Body of pancreas (tissue), 4 donors: ENCODE measurements at regions not wholly inside any gene's neighbourhood (a gene's known extent, or its start where the extent isn't known, plus 50 kb on each side); places are given as distances from the start of the nearest gene placed in this dataset.

Experiments used
- ATAC-seq: fragments of 150-250 bp; one replicate; pipeline ENCODE4 v1.9.1; 2016
- DNase-seq, 4 donors: peaks; one replicate each; pipeline ENCODE4 v3.0.0-alpha.2; 2019
- H3K27ac ChIP-seq, 4 donors: fragments of 200-600 bp; sonication (generic); 1 replicate in 3 of 4; 2 replicates in 1 of 4; pipeline versions ENCODE4 v1.5.1 to v1.6.1; 2016 to 2019; ENCODE audit warnings: mild to moderate bottlenecking in 1 of 4, mixed read lengths in 1 of 4, moderate library complexity in 1 of 4
- H3K27me3 ChIP-seq, 2 donors: fragments of 200-600 bp; sonication (generic); one replicate each; pipeline ENCODE4 v1.6.0; 2016; ENCODE audit warnings: mild to moderate bottlenecking in 1 of 2
- H3K36me3 ChIP-seq, 2 donors: fragments of 200-600 bp; sonication (generic); replicated peaks in 1 of 2; 2 replicates each; pipeline ENCODE4 v1.5.1; 2016; ENCODE audit warnings: low read depth in 2 of 2; ENCODE audit not compliant: insufficient read depth in 1 of 2
- H3K4me1 ChIP-seq: fragments of 200-600 bp; sonication (generic); one replicate; pipeline ENCODE4 v1.6.0; 2016
- H3K4me3 ChIP-seq, 2 donors: fragments of 200-600 bp; sonication (generic); 1 replicate in 1 of 2; 2 replicates in 1 of 2; pipeline ENCODE4 v1.5.1; 2016 to 2019
- H3K9me3 ChIP-seq, 3 donors: fragments of 200-600 bp; sonication (generic); 1 replicate in 2 of 3; 2 replicates in 1 of 3; pipeline ENCODE4 v1.5.1; 2016
- POLR2A ChIP-seq, 3 donors: fragments of 450-650 bp; IDR thresholded peaks; one replicate each; pipeline ENCODE4 v1.6.1; 2016; ENCODE audit warnings: antibody characterized with exemption in 3 of 3, mild to moderate bottlenecking in 2 of 3
- WGBS, 2 donors: methylation state at CpG; one replicate each; pipeline ENCODE4 v1.1.5; 2017; 5-methylcytosine and 5-hydroxymethylcytosine counted together
- intact Hi-C: fragments of 100-400 bp; cut with DNase I; formaldehyde crosslinking; loops from one replicate; pipeline ENCODE4 v1.15.1; 2023
- TF ChIP-seq, protein P1 (sequence below), 7 experiments: fragments of 450-650 bp in 4 of 7; fragments of 200-600 bp in 3 of 7; sonication (generic) in 3 of 7; IDR thresholded peaks; one replicate each; pipeline ENCODE4 v1.5.1; 2016 to 2019; ENCODE audit warnings: antibody characterized with exemption in 7 of 7

DNA sequence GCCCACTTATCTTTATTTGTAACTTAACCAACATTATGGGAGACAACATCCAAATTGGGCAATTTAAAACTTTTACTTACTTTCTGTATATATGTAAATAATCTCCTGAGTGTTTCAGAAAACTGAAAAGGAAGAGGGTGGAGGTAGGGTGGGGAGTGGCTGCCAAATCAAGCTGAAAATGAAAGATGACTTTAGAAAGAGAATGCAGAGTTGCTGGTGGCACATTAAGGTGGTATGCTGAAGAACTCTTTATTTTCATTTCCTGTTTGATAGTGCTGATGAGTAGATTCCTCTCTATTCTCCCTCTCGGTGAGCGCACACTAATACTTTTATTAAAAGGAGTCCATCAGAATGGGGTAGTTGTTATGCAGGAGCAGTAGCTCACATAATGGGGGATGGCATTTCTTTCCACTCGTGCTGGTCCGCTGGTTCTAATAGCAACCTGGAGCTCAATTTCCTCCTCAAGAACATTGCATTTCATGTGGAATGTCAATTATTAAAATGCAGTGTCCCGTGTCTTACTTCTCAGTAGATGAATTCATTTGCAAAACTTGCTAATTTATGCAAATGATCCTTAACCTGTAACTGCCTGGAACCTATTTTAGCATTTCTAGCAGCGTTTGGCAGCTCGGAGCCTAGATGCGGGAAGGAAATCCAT is 466.9 kb upstream of the HNRNPA3 start:
- intact Hi-C loops = no loop called here
- WGBS, 2 donors = 65 to 86% methylated on average over 8 of the region's 8 CpGs
- Histone ChIP-seq H3K27ac (no peak overlapping the region), H3K9me3 (no peaks in the 10 kb centered on the region), H3K4me3 (no peak overlapping the region), H3K4me1 (no peaks in the 10 kb centered on the region), H3K27me3 (no peaks in the 10 kb centered on the region), H3K36me3 (no peaks in the 10 kb centered on the region)
- DNase-seq (no peak), ATAC-seq (no peak)
- no peak for TF ChIP-seq POLR2A (IDR thresholded peaks at IDR 0.05)
- TF ChIP-seq, protein P1, sequence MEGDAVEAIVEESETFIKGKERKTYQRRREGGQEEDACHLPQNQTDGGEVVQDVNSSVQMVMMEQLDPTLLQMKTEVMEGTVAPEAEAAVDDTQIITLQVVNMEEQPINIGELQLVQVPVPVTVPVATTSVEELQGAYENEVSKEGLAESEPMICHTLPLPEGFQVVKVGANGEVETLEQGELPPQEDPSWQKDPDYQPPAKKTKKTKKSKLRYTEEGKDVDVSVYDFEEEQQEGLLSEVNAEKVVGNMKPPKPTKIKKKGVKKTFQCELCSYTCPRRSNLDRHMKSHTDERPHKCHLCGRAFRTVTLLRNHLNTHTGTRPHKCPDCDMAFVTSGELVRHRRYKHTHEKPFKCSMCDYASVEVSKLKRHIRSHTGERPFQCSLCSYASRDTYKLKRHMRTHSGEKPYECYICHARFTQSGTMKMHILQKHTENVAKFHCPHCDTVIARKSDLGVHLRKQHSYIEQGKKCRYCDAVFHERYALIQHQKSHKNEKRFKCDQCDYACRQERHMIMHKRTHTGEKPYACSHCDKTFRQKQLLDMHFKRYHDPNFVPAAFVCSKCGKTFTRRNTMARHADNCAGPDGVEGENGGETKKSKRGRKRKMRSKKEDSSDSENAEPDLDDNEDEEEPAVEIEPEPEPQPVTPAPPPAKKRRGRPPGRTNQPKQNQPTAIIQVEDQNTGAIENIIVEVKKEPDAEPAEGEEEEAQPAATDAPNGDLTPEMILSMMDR (IDR thresholded peaks at IDR 0.05) = no peak

DNA sequence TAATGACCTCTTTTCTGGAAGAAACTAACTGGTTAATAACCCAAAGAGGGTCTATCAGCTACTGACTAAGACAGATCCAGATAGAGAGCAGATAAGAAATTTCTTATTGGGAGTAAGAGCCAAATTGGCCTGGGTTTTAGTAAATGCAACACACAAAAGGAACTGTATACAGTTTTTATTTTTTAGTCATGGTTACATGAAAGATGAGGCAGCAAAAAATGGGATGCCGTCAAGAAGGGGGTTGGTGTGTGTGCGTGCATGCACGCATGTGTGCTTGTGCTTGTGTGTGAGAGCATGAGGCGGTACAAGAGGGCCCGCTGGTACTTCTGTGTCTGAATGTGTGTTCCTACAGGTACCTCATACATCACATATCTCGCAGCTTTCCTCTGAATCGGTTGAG is 466.2 kb upstream of the HNRNPA3 start:
- Histone ChIP-seq H3K9me3 (no peaks in the 10 kb centered on the region), H3K27ac (no peak overlapping the region), H3K36me3 (no peaks in the 10 kb centered on the region), H3K4me1 (no peaks in the 10 kb centered on the region), H3K27me3 (no peaks in the 10 kb centered on the region), H3K4me3 (no peak overlapping the region)
- ATAC-seq (no peak), DNase-seq (no peak)
- TF ChIP-seq, protein P1 (IDR thresholded peaks at IDR 0.05) = no peak
- no peak for TF ChIP-seq POLR2A (IDR thresholded peaks at IDR 0.05)
- WGBS, 2 donors = 87% methylated on average over 7 of the region's 7 CpGs
- intact Hi-C loops = no loop called here

DNA sequence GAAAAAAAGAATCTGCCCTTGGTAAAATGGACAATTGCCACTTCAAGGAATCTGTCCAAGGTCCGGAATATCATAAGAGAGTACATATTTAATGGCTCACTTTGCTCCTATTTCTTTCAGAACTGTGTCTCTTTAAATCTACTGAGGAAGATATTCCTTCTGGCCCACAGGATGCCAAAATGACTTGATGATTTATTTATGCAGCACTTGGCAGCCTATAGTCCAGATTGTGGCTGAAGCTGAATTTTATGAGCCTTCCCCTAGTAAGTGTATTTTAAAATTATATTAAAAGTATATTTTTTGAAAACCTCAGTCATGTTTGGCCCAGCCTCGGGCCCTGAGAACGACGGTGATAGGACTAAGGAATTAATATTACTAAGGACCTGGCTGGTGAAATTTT is 465.1 kb upstream of the HNRNPA3 start:
- no peak for DNase-seq
- intact Hi-C loops = no loop called here
- no peaks in the 10 kb centered on the region for H3K4me1 ChIP-seq
- H3K9me3 ChIP-seq = no peaks in the 10 kb centered on the region
- no peaks in the 10 kb centered on the region for H3K36me3 ChIP-seq
- TF ChIP-seq, protein P1 (IDR thresholded peaks at IDR 0.05) = no peak
- TF ChIP-seq POLR2A (IDR thresholded peaks at IDR 0.05) = no peak
- ATAC-seq = no peak
- no peak overlapping the region for H3K4me3 ChIP-seq
- H3K27me3 ChIP-seq = no peaks in the 10 kb centered on the region
- 76 to 77% methylated on average over 4 of the region's 4 CpGs for WGBS, 2 donors
- no peak overlapping the region for H3K27ac ChIP-seq

DNA sequence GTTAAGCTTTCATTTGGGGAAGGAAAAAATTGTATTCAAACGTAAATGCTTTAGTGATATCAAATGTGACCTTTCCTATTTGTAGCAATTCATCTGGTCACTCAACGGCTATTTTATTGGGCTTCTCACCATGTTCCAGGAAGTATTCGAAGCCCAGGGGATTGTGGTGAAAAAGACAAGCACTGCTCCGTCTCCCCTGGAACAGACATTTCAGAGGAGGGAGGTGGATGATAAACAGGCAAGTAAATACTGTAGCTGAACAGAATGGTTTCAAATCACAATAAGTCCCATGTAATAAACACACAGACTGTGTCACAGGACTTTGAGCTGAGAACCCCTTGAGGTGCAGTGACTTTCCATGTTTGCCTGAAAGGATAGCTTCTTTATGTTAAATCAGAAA is 464.7 kb upstream of the HNRNPA3 start:
- WGBS, 2 donors = 54 to 73% methylated on average over 4 of the region's 4 CpGs
- Histone ChIP-seq H3K27ac (no peak overlapping the region), H3K4me1 (no peaks in the 10 kb centered on the region), H3K36me3 (no peaks in the 10 kb centered on the region), H3K9me3 (no peaks in the 10 kb centered on the region), H3K27me3 (no peaks in the 10 kb centered on the region), H3K4me3 (no peak overlapping the region)
- no peak for DNase-seq
- TF ChIP-seq POLR2A (IDR thresholded peaks at IDR 0.05) = no peak
- TF ChIP-seq, protein P1 (IDR thresholded peaks at IDR 0.05) = no peak
- ATAC-seq = no peak
- intact Hi-C loops = no loop called here

DNA sequence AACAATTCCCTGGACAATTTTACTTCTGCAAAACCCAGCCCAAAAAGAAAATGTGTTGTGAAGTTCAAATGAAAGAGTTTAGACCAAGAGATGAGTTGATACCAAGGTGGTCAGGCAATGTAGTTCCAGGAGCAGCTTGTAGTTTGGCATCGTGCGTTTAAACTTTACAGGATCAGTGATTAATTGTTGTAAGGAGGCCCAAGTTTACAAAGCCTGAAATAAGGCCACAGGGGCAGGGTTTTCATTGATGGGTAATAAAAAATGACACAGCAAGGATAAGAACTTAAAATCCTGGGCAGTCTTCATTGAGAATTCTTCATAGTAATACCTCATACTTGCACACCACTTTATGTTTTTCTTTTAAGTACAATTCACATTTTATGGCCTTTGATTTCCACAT is 463.9 kb upstream of the HNRNPA3 start:
- ATAC-seq = no peak
- TF ChIP-seq POLR2A (IDR thresholded peaks at IDR 0.05) = no peak
- TF ChIP-seq, protein P1 (IDR thresholded peaks at IDR 0.05) = no peak
- Histone ChIP-seq H3K27me3 (no peaks in the 10 kb centered on the region), H3K36me3 (no peaks in the 10 kb centered on the region), H3K4me3 (no peak overlapping the region), H3K4me1 (peaks cover 5% of the 10 kb centered on the region), H3K27ac (no peak overlapping the region), H3K9me3 (no peaks in the 10 kb centered on the region)
- intact Hi-C loops = no loop called here
- WGBS, 2 donors = 29 to 40% methylated on average over 2 of the region's 2 CpGs
- no peak for DNase-seq
